Endodermal cell (in vitro differentiated cells): ENCODE measurements at regions not wholly inside any gene's neighbourhood (a gene's known extent, or its start where the extent isn't known, plus 50 kb on each side); places are given as distances from the start of the nearest gene placed in this dataset.

ENCODE experiments used
- DNase-seq: peaks from one replicate; pipeline ENCODE4 v3.0.0-alpha.2; 2017
- H3K27ac ChIP-seq: 2 replicates; pipeline ENCODE4 v1.5.1; 2013; ENCODE audit warnings: mild to moderate bottlenecking, low read depth, low read length, moderate library complexity
- H3K27me3 ChIP-seq: 2 replicates; pipeline ENCODE4 v1.6.1; 2013; ENCODE audit warnings: mild to moderate bottlenecking, low read length, moderate library complexity; ENCODE audit not compliant: insufficient read depth, control insufficient read depth, poor library complexity, severe bottlenecking
- H3K36me3 ChIP-seq: 2 replicates; pipeline ENCODE4 v1.7.0; 2013; ENCODE audit warnings: mild to moderate bottlenecking, low read length, moderate library complexity; ENCODE audit not compliant: control insufficient read depth, insufficient read depth
- H3K4me1 ChIP-seq: one replicate; pipeline ENCODE4 v1.7.0; 2013; ENCODE audit warnings: low read length; ENCODE audit not compliant: control insufficient read depth, insufficient read depth
- H3K4me3 ChIP-seq: 2 replicates; pipeline ENCODE4 v1.5.1; 2013; ENCODE audit warnings: mild to moderate bottlenecking, low read length, moderate library complexity
- H3K9ac ChIP-seq: 2 replicates; pipeline ENCODE4 v1.6.1; 2013; ENCODE audit warnings: mild to moderate bottlenecking, low read length, moderate library complexity; ENCODE audit not compliant: poor library complexity, severe bottlenecking; ENCODE audit errors: extremely low read depth
- H3K9me3 ChIP-seq: 2 replicates; pipeline ENCODE4 v1.6.1; 2013; ENCODE audit warnings: mild to moderate bottlenecking, low read length, moderate library complexity; ENCODE audit not compliant: control insufficient read depth
- H3K27ac Mint-ChIP-seq: 2 replicates; pipeline ENCODE4 v1.8.0; 2020; ENCODE audit warnings: mixed read lengths
- H3K27me3 Mint-ChIP-seq: 2 replicates; pipeline ENCODE4 v1.8.0; 2021; ENCODE audit warnings: mild to moderate bottlenecking, mixed read lengths; ENCODE audit not compliant: insufficient read depth
- H3K36me3 Mint-ChIP-seq: 2 replicates; pipeline ENCODE4 v1.8.0; 2020; ENCODE audit warnings: low read depth, mixed read lengths
- H3K4me1 Mint-ChIP-seq: 2 replicates; pipeline ENCODE4 v1.8.0; 2020; ENCODE audit warnings: mixed read lengths
- H3K4me3 Mint-ChIP-seq: 2 replicates; pipeline ENCODE4 v1.8.0; 2020; ENCODE audit warnings: mild to moderate bottlenecking, moderate library complexity, mixed read lengths
- H3K9me3 Mint-ChIP-seq: 2 replicates; pipeline ENCODE4 v1.8.0; 2020; ENCODE audit warnings: mild to moderate bottlenecking, mixed read lengths
- WGBS, 2 experiments: methylation state at CpG; one replicate each; pipeline versions ENCODE4 v1.1.5 to v1.1.7; 2013; ENCODE audit warnings: missing lambda C conversion rate in 2 of 2, mixed read lengths in 1 of 2; ENCODE audit not compliant: insufficient coverage in 1 of 2, insufficient read length in 1 of 2; 5-methylcytosine and 5-hydroxymethylcytosine counted together
- TF ChIP-seq, protein P1 (sequence below): fragments of 200-600 bp; sonication (generic); conservative IDR thresholded peaks from 2 replicates; pipeline ENCODE4 v1.5.0; 2021; ENCODE audit warnings: antibody characterized with exemption, mild to moderate bottlenecking

DNA sequence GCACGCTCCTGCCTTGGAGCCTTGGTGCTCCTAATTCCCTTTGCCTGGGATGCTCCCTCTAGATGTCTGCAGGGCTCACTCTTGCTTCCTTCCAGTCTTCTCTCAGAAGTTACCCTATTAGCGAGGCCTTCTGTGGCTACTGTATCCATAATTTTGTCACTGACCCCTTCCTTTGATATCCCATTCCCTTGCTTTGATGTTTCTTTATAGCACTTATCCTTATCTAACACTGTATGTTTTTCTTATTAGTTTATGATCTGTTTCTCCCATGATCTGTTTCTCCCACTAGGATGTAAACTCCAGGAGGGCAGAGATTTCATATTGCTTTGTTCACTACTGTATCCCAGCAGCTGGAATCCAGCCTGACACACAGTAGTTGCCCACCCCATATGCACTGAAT lies 263.4 kb downstream of the FOXD2 start:
- no peaks in the 10 kb centered on the region for H3K4me1 ChIP-seq
- H3K4me3 ChIP-seq = no peak overlapping the region
- H3K9ac ChIP-seq = no peak overlapping the region
- no peaks in the 10 kb centered on the region for H3K36me3 Mint-ChIP-seq
- no peaks in the 10 kb centered on the region for H3K9me3 Mint-ChIP-seq
- no peaks in the 10 kb centered on the region for H3K36me3 ChIP-seq
- 80 to 97% methylated on average over 2 of the region's 2 CpGs for WGBS, 2 experiments
- no peak overlapping the region for H3K27ac Mint-ChIP-seq
- peaks cover 23% of the 10 kb centered on the region for H3K27me3 ChIP-seq
- H3K27me3 Mint-ChIP-seq = peaks cover 25% of the 10 kb centered on the region
- H3K4me1 Mint-ChIP-seq = peaks cover 1% of the 10 kb centered on the region
- no peak for DNase-seq
- no peak overlapping the region for H3K27ac ChIP-seq
- TF ChIP-seq, protein P1, sequence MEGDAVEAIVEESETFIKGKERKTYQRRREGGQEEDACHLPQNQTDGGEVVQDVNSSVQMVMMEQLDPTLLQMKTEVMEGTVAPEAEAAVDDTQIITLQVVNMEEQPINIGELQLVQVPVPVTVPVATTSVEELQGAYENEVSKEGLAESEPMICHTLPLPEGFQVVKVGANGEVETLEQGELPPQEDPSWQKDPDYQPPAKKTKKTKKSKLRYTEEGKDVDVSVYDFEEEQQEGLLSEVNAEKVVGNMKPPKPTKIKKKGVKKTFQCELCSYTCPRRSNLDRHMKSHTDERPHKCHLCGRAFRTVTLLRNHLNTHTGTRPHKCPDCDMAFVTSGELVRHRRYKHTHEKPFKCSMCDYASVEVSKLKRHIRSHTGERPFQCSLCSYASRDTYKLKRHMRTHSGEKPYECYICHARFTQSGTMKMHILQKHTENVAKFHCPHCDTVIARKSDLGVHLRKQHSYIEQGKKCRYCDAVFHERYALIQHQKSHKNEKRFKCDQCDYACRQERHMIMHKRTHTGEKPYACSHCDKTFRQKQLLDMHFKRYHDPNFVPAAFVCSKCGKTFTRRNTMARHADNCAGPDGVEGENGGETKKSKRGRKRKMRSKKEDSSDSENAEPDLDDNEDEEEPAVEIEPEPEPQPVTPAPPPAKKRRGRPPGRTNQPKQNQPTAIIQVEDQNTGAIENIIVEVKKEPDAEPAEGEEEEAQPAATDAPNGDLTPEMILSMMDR = no peak
- no peaks in the 10 kb centered on the region for H3K9me3 ChIP-seq
- no peak overlapping the region for H3K4me3 Mint-ChIP-seq

DNA sequence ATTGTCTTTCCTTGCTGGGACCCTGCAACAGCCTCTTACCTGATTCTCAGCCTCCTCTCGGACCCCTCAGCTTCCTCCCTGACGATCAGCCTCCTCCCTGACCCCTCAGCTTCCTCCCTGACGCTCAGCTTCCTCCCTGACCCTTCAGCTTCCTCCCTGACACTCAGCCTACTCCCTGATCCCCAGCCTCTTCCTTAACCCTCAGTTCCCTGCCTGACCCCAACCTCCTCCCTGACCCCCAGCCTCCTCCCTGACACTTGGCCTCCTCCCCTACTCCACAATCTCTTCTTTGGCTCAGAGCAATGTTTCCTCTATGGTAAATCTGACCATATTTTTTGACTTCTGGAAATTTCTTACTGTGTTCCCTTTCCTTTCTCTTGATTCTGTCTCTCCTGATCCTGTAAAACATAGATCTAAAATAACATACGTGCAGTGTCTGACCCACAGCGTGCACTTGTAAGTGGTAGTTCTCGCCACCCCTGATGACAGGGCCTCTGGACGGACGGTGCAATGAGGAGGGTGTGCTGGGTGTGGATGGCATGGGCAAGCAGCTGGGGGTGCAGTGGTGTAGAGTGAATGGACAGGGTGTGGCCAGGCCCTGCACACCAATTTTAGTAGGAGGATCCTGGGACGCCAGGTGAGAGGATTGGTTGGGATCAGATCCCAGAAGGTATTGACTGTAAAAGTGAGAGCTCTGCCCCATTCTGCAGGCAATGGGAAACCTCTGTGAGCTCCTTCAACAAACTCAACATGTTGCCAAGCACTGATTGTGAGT lies 264.1 kb downstream of the FOXD2 start:
- H3K9ac ChIP-seq = no peak overlapping the region
- no peaks in the 10 kb centered on the region for H3K9me3 ChIP-seq
- no peak overlapping the region for H3K27ac Mint-ChIP-seq
- WGBS, 2 experiments = 90 to 92% methylated on average over 5 to 9 of the region's 9 CpGs
- TF ChIP-seq, protein P1 = no peak
- no peak overlapping the region for H3K4me3 ChIP-seq
- H3K27me3 ChIP-seq = peaks cover 28% of the 10 kb centered on the region
- no peak overlapping the region for H3K4me3 Mint-ChIP-seq
- H3K36me3 ChIP-seq = no peaks in the 10 kb centered on the region
- no peaks in the 10 kb centered on the region for H3K36me3 Mint-ChIP-seq
- H3K4me1 Mint-ChIP-seq = peaks cover 1% of the 10 kb centered on the region
- H3K9me3 Mint-ChIP-seq = no peaks in the 10 kb centered on the region
- no peak for DNase-seq
- H3K4me1 ChIP-seq = no peaks in the 10 kb centered on the region
- H3K27ac ChIP-seq = no peak overlapping the region
- peaks cover 30% of the 10 kb centered on the region for H3K27me3 Mint-ChIP-seq

DNA sequence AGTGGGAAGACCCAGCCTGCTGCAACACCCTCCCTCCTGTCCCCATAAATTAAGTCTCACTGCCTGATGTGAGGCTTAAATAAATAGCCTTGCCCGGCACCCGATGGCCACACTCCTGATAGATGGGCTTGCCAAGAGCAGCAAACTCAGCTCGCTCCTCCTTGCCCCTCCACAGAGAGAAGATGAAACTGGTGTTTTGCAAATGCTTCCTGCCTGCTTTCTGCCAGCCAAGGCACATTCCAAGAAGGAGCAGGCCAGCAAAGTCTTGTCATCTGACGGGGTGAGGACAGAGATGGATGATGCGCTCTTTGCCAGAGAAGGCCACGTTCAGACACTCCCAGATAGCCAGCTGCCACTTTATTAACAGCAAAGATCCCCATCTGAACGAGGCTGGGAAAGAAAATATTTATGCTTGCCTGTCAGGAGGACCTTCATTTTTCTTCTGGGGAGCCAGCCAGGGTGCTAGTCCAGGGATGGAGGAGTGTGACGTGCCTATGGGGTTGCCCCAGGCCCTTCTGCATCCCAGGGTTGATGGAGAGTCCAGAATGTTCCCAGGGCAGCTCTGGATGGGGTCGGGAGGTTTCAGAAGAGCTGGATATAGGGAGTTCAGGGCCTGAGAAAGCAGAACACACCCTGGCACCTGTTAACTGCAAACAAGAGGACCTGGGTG lies 265.4 kb downstream of the FOXD2 start:
- H3K4me1 ChIP-seq = no peaks in the 10 kb centered on the region
- 84 to 87% methylated on average over 6 to 9 of the region's 9 CpGs for WGBS, 2 experiments
- H3K9me3 ChIP-seq = no peaks in the 10 kb centered on the region
- no peak for DNase-seq
- Mint-ChIP-seq H3K4me1 (peaks cover 3% of the 10 kb centered on the region), H3K27me3 (peaks cover 42% of the 10 kb centered on the region), H3K4me3 (no peak overlapping the region), H3K27ac (no peak overlapping the region), H3K36me3 (no peaks in the 10 kb centered on the region), H3K9me3 (no peaks in the 10 kb centered on the region)
- no peaks in the 10 kb centered on the region for H3K36me3 ChIP-seq
- H3K27ac ChIP-seq = no peak overlapping the region
- H3K27me3 ChIP-seq = peaks cover 42% of the 10 kb centered on the region
- TF ChIP-seq, protein P1 = no peak
- H3K9ac ChIP-seq = no peak overlapping the region
- no peak overlapping the region for H3K4me3 ChIP-seq
